ENCODE measurements at regions not wholly inside any gene's neighbourhood (a gene's known extent, or its start where the extent isn't known, plus 50 kb on each side); places are given as distances from the start of the nearest gene placed in this dataset.

- TF ChIP-seq POLR2A (IDR thresholded peaks at IDR 0.05; ENCODE audit: low read length): no peak
- TF ChIP-seq CTCF (IDR thresholded peaks at IDR 0.05): no peak
- TF ChIP-seq CHD2 (IDR thresholded peaks at IDR 0.05; ENCODE audit: low read length, partially characterized antibody): no peak
- TF ChIP-seq MAFK (IDR thresholded peaks at IDR 0.05; ENCODE audit: partially characterized antibody): no peak
- TF ChIP-seq EP300 (IDR thresholded peaks at IDR 0.05): no peak
- no peak for TF ChIP-seq REST (IDR thresholded peaks at IDR 0.05)
- TF ChIP-seq ZFP36 (IDR thresholded peaks at IDR 0.05; ENCODE audit: borderline replicate concordance, partially characterized antibody): no peak
- no peak for TF ChIP-seq JUNB (IDR thresholded peaks at IDR 0.05)
- TF ChIP-seq NR3C1 (IDR thresholded peaks at IDR 0.05): no peak
- no peak for TF ChIP-seq BHLHE40 (IDR thresholded peaks at IDR 0.05; ENCODE audit: low read depth, low read length)
- no peak for TF ChIP-seq CHD4 (IDR thresholded peaks at IDR 0.05; ENCODE audit: borderline replicate concordance)
- no peak for TF ChIP-seq CEBPB (IDR thresholded peaks at IDR 0.05)
- no peak for TF ChIP-seq SMC3 (IDR thresholded peaks at IDR 0.05)
These were observed 53.6 kb upstream of the ITGA6 start for GRCh38 chr2:172373766-172374165.

Measured in A549 (cell line).